Upper lobe of left lung (tissue), 4 donors: ENCODE measurements at regions not wholly inside any gene's neighbourhood (a gene's known extent, or its start where the extent isn't known, plus 50 kb on each side); places are given as distances from the start of the nearest gene placed in this dataset.

Experiments used
- CTCF ChIP-seq, 6 experiments: fragments of 450-650 bp in 4 of 6; fragments of 200-600 bp in 2 of 6; sonication (generic) in 2 of 6; IDR thresholded peaks; one replicate each; pipeline ENCODE4 v1.5.1; 2016 to 2019; ENCODE audit warnings: antibody characterized with exemption in 6 of 6
- EP300 ChIP-seq, 4 donors: sonication (generic); formaldehyde crosslinking; IDR thresholded peaks; one replicate each; pipeline ENCODE4 v1.5.1; 2017; ENCODE audit warnings: antibody characterized with exemption in 4 of 4, control low read depth in 2 of 4
- POLR2A ChIP-seq, 4 donors: fragments of 450-650 bp; IDR thresholded peaks; one replicate each; pipeline ENCODE4 v1.5.1; 2016 to 2017; ENCODE audit warnings: antibody characterized with exemption in 4 of 4, mild to moderate bottlenecking in 2 of 4
- POLR2AphosphoS5 ChIP-seq, 2 donors: sonication (generic); formaldehyde crosslinking; IDR thresholded peaks; one replicate each; pipeline ENCODE4 v1.5.1; 2017; ENCODE audit warnings: antibody characterized with exemption in 2 of 2

GRCh38 chr2:138267902-138268254, 233.7 kb upstream of the SPOPL start:
- TF ChIP-seq CTCF (IDR thresholded peaks at IDR 0.05) (no peak), POLR2AphosphoS5 (IDR thresholded peaks at IDR 0.05) (no peak), POLR2A (IDR thresholded peaks at IDR 0.05) (no peak), EP300 (IDR thresholded peaks at IDR 0.05) (no peak)
